Umbilical cord (tissue), 1 donor: ENCODE measurements at regions not wholly inside any gene's neighbourhood (a gene's known extent, or its start where the extent isn't known, plus 50 kb on each side); places are given as distances from the start of the nearest gene placed in this dataset.
A peak's percentile ranks its signal among the peaks of the same experiment; 100 is the strongest.
"Not testable (repeated sequence)": the region's sequence is repeated elsewhere in the genome, so short reads cannot be mapped to it uniquely, and the experiment has no call there.

Experiments
- DNase-seq: peaks from one replicate; pipeline ENCODE4 v3.0.0-alpha.2; 2015; ENCODE audit warnings: low spot score

- no peak for DNase-seq
These were observed 168.4 kb downstream of the EVX1 start for GRCh38 chr7:27410812-27411544.

GRCh38 chr7:27412164-27412563 is 169.6 kb downstream of the EVX1 start:
- no peak for DNase-seq

GRCh38 chr7:27418541-27418940 is 175.9 kb downstream of the EVX1 start:
- DNase-seq = no peak

GRCh38 chr7:27419581-27420177 is 177.1 kb downstream of the EVX1 start:
- DNase-seq = no peak

GRCh38 chr7:27420702-27421101 is 178.1 kb downstream of the EVX1 start:
- DNase-seq = no peak

- DNase-seq = no peak
These were observed 180.7 kb downstream of the EVX1 start for GRCh38 chr7:27423290-27423689.

- no peak for DNase-seq
These were observed 181.2 kb downstream of the EVX1 start for GRCh38 chr7:27423821-27424220.

- no peak for DNase-seq
These were observed 181.6 kb downstream of the EVX1 start for GRCh38 chr7:27424231-27424630.

- no peak for DNase-seq
These were observed 182.1 kb downstream of the EVX1 start for GRCh38 chr7:27424749-27425148.

GRCh38 chr7:27427416-27427815 is 184.8 kb downstream of the EVX1 start:
- DNase-seq = no peak

- no peak for DNase-seq
These were observed 187.5 kb downstream of the EVX1 start for GRCh38 chr7:27430105-27430504.

GRCh38 chr7:27431465-27431864 is 188.9 kb downstream of the EVX1 start:
- DNase-seq = no peak

GRCh38 chr7:27433581-27433980 is 191.0 kb downstream of the EVX1 start:
- DNase-seq = no peak

- DNase-seq = no peak
These were observed 192.3 kb downstream of the EVX1 start for GRCh38 chr7:27434756-27435400.

- no peak for DNase-seq
These were observed 192.9 kb downstream of the EVX1 start for GRCh38 chr7:27435461-27435860.

- no peak for DNase-seq
These were observed 196.4 kb downstream of the EVX1 start for GRCh38 chr7:27438881-27439589.

GRCh38 chr7:27442455-27442854 is 199.9 kb downstream of the EVX1 start:
- DNase-seq = no peak

- DNase-seq = not testable (repeated sequence)
These were observed 206.4 kb downstream of the EVX1 start for GRCh38 chr7:27449046-27449445.

GRCh38 chr7:27453702-27454405 is 208.8 kb downstream of the HIBADH start:
- DNase-seq = peak; percentile 45

GRCh38 chr7:27457120-27457519 is 205.6 kb downstream of the HIBADH start:
- not testable (repeated sequence) for DNase-seq
